Stimulated activated CD4-positive, alpha-beta T cell treated with anti-CD3 and anti-CD28 coated beads, Interleukin-1b, Interleukin-23, amount 100 ng/mL, for 24 hours (primary cell): ENCODE measurements at regions not wholly inside any gene's neighbourhood (a gene's known extent, or its start where the extent isn't known, plus 50 kb on each side); places are given as distances from the start of the nearest gene placed in this dataset.
"Not testable (repeated sequence)": the region's sequence is repeated elsewhere in the genome, so short reads cannot be mapped to it uniquely, and the experiment has no call there.

Experiments used
- DNase-seq, 4 experiments: peaks; one replicate each; pipeline ENCODE4 v3.0.0-alpha.2; 2020; ENCODE audit warnings: low read depth in 4 of 4, low spot score in 1 of 4

DNA sequence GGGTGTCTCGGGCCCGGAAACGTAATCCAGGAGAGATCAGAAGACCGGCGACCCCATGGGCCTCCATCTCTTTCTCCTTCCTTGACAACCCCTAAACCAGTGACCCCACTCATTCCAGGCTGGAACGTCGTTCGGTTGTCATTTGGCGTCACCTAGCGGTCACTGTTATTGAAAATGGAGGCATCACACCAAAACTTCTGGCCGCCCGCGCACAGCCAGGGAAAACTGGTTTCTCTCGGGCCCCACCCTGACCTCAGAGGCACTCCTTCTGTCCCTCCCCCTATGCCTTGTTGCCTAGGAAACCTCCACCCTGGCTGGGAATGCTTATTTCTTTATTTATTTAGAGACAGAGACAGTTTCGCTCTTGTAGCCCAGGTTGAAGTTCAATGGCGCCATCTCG is 2327.3 kb upstream of the TPTE start:
- not testable (repeated sequence) for DNase-seq

GRCh38 chr21:8197377-8198027 is 2323.9 kb upstream of the TPTE start:
- not testable (repeated sequence) for DNase-seq

DNA sequence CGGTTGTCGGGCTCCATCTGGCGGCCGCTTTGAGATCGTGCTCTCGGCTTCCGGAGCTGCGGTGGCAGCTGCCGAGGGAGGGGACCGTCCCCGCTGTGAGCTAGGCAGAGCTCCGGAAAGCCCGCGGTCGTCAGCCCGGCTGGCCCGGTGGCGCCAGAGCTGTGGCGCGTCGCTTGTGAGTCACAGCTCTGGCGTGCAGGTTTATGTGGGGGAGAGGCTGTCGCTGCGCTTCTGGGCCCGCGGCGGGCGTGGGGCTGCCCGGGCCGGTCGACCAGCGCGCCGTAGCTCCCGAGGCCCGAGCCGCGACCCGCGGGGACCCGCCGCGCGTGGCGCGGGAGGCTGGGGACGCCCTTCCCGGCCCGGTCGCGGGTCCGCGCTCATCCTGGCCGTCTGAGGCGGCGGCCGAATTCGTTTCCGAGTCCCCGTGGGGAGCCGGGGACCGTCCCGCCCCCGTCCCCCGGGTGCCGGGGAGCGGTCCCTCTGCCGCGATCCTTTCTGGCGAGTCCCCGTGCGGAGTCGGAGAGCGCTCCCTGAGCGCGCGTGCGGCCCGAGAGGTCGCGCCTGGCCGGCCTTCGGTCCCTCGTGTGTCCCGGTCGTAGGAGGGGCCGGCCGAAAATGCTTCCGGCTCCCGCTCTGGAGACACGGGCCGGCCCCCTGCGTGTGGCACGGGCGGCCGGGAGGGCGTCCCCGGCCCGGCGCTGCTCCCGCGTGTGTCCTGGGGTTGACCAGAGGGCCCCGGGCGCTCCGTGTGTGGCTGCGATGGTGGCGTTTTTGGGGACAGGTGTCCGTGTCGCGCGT is 2316.1 kb upstream of the TPTE start:
- not testable (repeated sequence) for DNase-seq

GRCh38 chr21:8205892-8206188 is 2315.5 kb upstream of the TPTE start:
- not testable (repeated sequence) for DNase-seq

- peak in 3 of 4 experiments; percentile 77 to 93 (median 87) for DNase-seq
Observed at GRCh38 chr21:8212986-8213550, 2308.3 kb upstream of the TPTE start.

DNA sequence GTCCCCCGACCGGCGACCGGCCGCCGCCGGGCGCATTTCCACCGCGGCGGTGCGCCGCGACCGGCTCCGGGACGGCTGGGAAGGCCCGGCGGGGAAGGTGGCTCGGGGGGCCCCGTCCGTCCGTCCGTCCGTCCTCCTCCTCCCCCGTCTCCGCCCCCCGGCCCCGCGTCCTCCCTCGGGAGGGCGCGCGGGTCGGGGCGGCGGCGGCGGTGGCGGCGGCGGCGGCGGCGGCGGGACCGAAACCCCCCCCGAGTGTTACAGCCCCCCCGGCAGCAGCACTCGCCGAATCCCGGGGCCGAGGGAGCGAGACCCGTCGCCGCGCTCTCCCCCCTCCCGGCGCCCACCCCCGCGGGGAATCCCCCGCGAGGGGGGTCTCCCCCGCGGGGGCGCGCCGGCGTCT is 2306.8 kb upstream of the TPTE start:
- DNase-seq, result not testable (repeated sequence)

GRCh38 chr21:8229366-8230150 is 2291.8 kb upstream of the TPTE start:
- DNase-seq, result not testable (repeated sequence)

DNA sequence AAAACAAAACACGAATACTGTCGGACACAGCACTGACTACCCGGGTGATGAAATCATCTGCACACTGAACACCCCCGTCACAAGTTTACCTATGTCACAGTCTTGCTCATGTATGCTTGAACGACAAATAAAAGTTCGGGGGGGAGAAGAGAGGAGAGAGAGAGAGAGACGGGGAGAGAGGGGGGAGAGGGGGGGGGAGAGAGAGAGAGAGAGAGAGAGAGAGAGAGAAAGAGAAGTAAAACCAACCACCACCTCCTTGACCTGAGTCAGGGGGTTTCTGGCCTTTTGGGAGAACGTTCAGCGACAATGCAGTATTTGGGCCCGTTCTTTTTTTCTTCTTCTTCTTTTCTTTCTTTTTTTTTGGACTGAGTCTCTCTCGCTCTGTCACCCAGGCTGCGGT is 2290.1 kb upstream of the TPTE start:
- not testable (repeated sequence) for DNase-seq

GRCh38 chr21:8233000-8233399 is 2288.4 kb upstream of the TPTE start:
- DNase-seq, result not testable (repeated sequence)

DNA sequence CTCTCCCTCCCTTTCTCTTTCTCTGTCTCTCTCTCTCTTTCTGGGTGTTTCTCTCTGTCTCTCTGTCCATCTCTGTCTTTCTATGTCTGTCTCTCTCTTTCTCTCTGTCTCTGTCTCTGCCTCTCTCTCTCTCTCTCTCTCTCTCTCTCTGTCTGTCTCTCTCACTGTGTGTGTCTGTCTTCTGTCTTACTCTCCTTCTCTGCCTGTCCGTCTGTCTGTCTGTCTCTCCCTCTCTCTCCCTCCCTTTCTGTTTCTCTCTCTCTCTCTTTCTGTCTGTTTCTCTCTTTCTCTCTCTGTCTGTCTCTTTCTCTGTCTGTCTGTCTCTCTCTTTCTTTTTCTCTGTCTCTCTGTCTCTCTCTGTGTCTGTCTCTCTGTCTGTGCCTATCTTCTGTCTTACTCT is 2287.3 kb upstream of the TPTE start:
- not testable (repeated sequence) for DNase-seq

- not testable (repeated sequence) for DNase-seq
Observed at GRCh38 chr21:8244723-8245641, 2276.4 kb upstream of the TPTE start.

- not testable (repeated sequence) for DNase-seq
Observed at GRCh38 chr21:8245642-8246402, 2275.6 kb upstream of the TPTE start.

GRCh38 chr21:8251701-8252100 is 2269.7 kb upstream of the TPTE start:
- DNase-seq, result not testable (repeated sequence)

- DNase-seq, result not testable (repeated sequence)
Observed at GRCh38 chr21:8255094-8255493, 2266.3 kb upstream of the TPTE start.

- DNase-seq, result not testable (repeated sequence)
Observed at GRCh38 chr21:8257083-8257799, 2264.1 kb upstream of the TPTE start.

- not testable (repeated sequence) for DNase-seq
Observed at GRCh38 chr21:8260065-8260627, 2261.2 kb upstream of the TPTE start.
